GM19238 (cell line): ENCODE measurements at regions not wholly inside any gene's neighbourhood (a gene's known extent, or its start where the extent isn't known, plus 50 kb on each side); places are given as distances from the start of the nearest gene placed in this dataset.

Source experiments
- DNase-seq: peaks from one replicate; pipeline ENCODE4 v3.0.0; 2011; ENCODE audit warnings: low spot score; ENCODE audit not compliant: insufficient read length

- DNase-seq: no peak
Observed at GRCh38 chr10:44060719-44061118, 324.2 kb downstream of the CXCL12 start.

DNA sequence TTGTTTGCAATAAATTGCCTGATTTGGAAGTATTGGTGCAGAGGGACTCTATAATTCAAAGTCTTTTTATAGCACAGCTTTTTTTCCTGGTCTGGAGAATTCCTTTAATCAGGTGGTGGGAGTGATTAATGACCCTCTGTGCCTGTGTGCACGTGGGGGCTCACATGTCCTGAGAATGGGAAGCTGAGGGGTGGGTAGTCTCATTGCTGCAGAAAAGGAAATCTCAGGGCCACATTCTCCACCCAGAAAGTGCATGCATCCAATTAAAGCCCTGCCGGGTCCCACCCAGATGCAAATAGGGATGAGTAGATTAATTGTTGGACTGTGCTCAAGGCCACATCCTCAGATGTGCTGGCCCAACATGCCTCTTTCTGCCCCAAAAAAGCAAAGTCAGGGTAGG is 324.7 kb downstream of the CXCL12 start:
- DNase-seq: no peak

- DNase-seq: no peak
Observed at GRCh38 chr10:44058259-44058658, 326.6 kb downstream of the CXCL12 start.

DNA sequence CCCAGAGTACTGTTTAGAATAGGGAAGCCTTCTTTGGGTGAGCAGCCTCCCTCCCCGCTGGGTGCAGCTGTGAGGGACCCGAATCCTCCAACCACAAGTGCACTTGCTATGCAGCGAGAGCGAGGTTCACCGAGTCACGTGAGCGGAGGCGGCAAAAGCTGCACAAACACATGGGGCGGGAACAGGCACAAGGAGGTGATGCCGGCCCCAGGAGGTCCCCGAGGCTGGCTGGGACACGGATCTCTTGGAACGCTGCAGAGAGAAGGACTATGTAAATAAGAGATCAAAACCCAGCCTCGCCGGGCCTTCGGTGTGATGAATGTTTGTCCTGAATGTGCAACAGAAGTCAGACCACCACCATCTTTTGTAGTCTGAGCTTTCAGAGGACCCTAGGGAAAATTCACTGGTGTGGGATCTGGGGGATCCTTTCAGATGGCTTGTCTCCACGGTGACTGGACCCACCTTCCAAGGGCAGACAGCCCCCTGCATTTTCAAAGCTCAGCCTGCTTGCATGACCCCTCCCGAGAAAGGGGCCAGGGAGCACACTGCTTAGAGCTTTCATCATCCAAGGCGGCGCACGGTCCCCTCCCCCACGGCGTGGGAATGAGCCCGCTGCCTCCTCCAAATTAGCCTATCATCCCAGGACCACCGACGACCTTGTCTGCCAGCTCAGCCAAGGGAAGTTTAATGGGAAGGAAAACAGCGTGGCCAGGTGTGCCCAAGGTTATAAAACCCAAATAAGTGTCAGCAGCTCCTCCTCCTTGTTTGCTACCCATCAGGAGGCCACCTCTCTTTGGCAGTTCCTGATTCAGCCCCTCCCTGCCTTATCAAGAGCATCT is 327.7 kb downstream of the CXCL12 start:
- DNase-seq: no peak

DNA sequence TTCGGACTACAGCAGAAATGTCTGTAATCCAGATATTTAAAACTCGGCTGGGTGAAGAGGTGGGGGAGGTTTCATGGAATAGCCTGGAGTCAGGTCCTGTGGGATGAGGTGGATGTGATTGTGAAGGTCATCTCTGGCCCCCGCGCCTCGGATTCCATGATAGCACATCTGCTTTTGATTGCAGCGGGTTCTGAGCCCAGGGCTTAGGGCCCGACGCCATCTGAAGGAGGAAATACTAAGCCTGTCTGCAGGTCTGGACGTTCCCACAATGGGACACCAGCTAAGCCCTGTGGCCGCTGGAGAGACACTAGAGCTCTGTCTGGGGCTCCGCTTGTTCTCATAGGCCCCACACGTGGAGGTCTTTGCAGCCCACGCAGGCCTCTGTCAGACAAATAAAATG is 328.7 kb downstream of the CXCL12 start:
- no peak for DNase-seq

DNA sequence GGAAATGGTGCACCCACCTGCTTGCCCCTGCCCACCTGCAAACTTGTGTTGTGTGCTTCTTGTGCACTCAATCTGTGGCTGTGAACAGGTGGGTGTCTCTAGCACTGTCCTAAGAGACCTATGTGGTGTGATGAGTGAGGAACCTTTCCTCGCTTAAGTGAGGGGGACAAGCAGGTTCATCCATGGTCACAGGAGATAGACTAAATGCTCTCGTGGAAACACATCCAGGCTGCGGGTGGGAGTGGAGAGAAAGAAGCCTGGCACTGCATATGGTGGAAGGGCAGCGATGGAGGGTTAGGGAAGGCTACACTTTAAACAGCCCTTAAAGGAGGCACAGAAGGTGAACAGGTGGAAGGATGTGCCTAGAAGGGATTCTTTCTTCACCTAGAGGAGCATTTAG is 330.9 kb downstream of the CXCL12 start:
- DNase-seq: no peak

- no peak for DNase-seq
Observed at GRCh38 chr10:44053391-44053790, 331.5 kb downstream of the CXCL12 start.

DNA sequence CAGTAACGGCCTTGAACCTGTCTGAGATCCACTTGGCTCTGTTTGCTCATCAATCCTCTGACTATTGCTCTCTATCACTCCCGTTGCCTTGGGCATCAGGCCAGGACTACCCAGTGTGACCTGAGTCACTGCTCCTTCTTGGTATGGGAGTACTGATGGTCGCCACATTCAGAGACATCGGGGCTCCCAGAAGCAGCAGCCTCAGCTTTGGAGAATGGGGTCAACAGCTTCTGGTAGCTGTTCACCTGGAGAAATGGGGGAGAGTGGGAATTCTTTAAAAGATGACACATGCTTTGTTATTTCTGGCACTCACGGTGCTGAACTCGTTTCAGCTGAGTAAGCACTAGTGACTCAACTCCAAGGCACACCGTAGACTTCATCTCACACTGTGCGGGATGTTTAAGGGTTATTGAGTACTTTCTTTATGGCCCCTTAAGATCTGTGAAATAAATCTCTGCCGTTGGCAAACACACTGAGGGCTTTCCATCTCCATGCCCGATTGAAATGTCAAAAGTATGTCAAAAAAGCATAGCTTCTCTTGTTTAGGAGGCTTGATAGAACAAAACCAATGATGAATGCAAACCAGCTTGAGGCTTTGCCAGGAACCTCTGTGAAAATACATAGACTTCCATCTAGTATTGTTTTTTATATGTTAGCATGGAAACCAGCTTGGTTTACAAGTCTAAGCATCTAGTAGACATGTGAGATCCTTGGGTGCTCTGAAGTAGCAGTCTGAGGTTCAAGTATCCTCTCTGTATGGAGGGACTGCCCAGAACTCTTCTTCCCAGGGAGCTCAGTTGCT is 333.1 kb downstream of the CXCL12 start:
- no peak for DNase-seq

GRCh38 chr10:44051091-44051490 is 333.8 kb downstream of the CXCL12 start:
- no peak for DNase-seq

GRCh38 chr10:44049301-44050015 is 335.4 kb downstream of the CXCL12 start:
- DNase-seq: no peak

- no peak for DNase-seq
Observed at GRCh38 chr10:44047361-44047760, 337.5 kb downstream of the CXCL12 start.

DNA sequence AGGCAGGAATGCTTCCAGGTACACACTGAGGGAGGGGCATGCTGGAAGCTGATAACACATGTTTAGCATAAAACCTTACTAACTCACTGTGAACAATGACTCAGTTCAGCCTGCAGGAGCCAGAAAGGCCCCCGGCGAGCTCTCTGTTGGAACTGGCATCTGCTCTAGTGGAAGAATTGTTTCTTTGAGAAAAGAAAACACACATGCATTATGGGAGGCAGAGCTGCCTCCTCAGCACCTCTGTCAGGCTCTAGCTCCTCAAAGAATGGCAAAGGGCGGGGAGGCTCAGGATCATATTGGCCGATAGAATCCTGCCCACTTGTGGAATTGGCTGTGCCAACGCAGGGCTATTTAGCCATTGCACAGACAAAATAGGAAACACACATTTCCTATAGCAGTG is 338.3 kb downstream of the CXCL12 start:
- DNase-seq: no peak

- DNase-seq: no peak
Observed at GRCh38 chr10:44045020-44045419, 339.9 kb downstream of the CXCL12 start.

DNA sequence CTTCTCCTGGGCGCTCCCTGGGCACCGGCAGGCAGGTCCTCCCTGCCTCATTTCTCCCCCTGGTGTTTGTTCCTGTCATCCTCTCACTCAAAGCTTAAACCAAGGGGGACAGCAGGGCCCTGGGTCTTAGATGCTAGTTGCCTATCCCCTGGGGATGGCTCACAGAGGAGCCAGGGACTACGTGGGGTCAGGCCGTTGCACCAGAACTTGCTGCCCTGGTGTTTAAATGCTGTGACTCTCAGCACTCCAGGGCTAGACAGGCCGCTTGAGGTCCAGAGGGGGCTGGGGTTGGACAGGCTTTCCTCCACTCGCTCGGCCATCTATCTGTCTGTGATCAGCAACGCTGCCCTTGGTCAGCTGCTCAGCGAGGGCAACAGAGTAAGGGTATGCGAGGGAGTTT is 340.3 kb downstream of the CXCL12 start:
- no peak for DNase-seq

DNA sequence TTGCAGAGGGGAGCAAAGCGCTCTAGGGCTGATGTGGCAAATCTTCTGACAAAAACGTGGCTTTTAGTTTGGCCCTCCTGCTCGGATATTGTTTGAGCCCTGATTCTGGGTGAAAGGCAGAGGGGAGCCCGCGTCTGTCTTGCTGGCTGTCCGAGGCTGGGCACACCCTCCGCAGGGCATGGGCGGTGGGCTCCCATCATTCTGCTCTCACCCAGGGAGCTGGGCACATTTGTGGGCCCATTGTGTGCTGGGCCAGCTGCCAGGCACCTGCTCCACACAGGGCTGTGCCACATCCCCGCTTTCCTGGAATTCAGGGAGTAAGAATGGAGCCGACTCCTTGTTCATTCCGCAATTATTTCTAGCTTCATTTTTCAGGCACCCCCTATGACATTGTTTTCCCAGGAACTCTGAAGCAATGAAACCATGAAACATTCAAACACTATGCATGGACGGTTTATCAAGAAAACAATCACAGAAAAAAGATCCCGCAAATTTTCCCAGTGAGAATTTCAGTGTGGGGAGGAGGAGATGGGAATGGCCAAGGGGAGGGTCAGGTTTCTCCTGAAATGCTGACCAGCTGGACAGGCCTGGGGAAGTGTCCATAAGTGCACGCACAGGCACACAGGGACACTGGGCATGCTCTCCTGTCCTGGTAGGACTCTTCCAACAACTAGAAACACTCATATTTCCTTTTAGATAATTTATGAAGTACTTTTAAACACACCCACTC is 341.1 kb downstream of the CXCL12 start:
- no peak for DNase-seq

DNA sequence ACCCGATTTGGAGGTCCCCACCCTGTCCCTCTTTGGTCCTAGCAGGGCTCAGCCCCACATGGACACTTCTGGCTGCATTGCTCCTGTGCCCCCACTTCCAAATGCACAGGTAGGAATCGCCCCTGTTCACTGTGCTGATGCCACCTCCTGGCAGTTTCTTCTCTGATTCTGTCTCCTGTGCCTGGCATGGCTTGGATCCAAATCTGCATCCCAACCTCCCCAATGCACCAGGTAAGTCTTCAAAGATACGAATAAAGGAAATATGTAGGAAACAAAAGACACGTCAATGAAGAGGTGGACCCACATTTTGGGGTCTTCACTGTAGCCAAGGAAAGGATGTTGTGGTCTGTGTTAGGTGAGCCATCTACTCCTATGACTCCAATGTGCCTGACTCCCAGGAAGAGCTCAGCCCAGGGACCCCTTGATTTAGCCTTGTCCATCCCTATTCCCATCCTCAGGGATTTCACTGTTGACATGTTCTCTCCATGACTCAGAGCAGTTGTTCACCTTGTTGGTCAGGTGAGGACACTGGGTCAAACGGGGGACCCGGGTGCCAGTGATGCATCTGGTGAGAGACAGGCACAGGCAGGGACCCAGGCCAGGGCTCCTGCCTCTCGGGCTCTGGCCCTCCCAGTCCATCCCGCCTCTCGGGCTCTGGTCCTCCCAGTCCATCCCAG is 341.8 kb downstream of the CXCL12 start:
- DNase-seq: no peak

GRCh38 chr10:44042075-44042770 is 342.7 kb downstream of the CXCL12 start:
- DNase-seq: no peak

DNA sequence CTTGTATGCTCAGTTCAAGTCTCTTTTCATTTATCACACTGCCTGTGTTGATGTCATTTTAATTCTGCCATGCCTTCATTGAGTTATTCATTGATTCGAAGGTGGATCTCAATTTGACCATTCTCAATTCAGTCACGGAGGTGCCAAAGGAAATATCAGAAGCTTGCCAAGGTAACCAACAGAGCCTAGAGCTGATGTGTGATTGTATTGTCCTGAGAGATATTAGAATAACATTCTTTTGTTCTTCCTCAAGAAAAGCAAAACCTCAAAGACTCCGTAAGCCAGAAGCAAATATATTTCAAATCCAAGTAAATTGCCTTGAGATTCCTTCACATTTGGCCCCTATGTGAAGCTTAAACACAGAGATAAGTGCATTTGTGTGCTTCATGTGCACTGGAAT is 345.3 kb downstream of the CXCL12 start:
- no peak for DNase-seq

DNA sequence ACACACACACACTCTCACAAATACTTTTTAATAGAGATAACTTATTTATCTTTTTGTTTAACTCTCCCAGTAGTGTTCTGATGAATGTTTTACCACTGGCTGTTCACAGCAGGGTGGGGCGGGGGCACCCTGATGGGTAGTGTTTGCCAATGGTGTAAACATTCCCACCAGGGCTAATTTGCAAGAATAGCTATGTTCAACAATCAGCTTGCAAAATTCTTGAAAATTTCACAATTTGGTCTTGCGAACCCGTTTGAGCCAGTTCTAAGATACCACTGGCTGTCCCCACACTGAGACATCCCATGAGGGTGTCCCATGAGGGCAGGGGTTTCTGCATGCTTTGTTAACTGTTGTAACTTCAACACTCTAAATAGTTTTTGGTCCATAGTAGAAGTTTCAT is 348.5 kb downstream of the CXCL12 start:
- DNase-seq: no peak

DNA sequence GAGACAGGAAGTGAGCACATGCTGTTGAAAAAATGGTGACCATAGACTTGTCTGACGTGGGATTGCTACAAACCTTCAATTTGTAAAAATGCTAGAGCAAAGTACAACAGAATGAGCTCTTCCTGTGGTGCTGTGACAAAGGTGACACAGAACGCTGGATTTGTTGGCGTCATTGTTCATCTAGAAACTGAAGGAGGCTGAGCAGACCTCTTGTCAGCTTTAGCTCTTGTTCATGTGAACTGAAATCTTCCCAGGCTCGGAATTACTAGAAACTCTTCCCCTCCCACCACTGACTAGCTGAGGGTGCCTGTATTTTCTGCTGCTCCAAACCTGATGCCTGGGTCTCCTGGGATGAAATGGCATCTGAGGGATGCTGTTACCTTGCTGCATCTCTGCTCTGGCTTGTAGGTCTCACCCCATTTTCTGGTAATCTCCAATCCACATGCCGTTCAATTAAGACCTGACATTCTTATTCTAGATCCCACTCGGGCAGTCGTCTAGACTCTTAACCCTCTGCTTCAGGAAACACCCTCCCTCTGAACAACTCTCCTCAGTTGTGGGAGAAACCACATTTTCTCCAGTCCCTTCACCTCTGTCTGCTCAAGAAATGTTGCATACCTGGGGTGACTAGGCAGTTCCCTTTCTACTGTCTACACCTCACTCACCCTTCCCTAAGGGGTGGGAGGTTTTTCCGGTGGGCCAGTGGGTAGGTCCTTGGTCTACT is 349.3 kb downstream of the CXCL12 start:
- DNase-seq: no peak
